GM12878 (cell line): ENCODE measurements at regions not wholly inside any gene's neighbourhood (a gene's known extent, or its start where the extent isn't known, plus 50 kb on each side); places are given as distances from the start of the nearest gene placed in this dataset.

Source experiments
- ATAC-seq: fragments of 200-7000 bp; cut with Tn5 transposase; 3 replicates; pipeline ENCODE4 v1.9.1; 2020; ENCODE audit warnings: mild to moderate bottlenecking, moderate library complexity
- BruUV-seq: library from RNA; stranded (reverse); fragments of 400-500 nt; replicated peaks from 2 replicates; lab custom pipeline; 2021; lab: Mats Ljungman, UMichigan
- CTCF ChIA-PET: fragments of 300-600 bp; sonication (Branson Sonifier 250); formaldehyde crosslinking; extraction: SDS; loops from one replicate; lab custom pipeline; 2021; ENCODE audit warnings: inconsistent platforms; lab: Yijun Ruan, JAX
- POLR2A ChIA-PET: fragments of 350-600 bp; formaldehyde crosslinking; extraction: SDS; loops from one replicate; lab custom pipeline; 2021; ENCODE audit warnings: inconsistent platforms; lab: Charles Lee
- RAD21 ChIA-PET: fragments of 300-600 bp; sonication (Branson Sonifier 250); formaldehyde crosslinking; loops from one replicate; lab custom pipeline; 2023; ENCODE audit warnings: antibody characterized with exemption; ENCODE audit not compliant: unreplicated experiment; lab: Charles Lee
- SMC1A ChIA-PET: fragments of 300-600 bp; sonication (Branson Sonifier 250); formaldehyde crosslinking; loops from one replicate; lab custom pipeline; 2023; ENCODE audit not compliant: unreplicated experiment, uncharacterized antibody; lab: Charles Lee
- DNase-seq: peaks from one replicate; pipeline ENCODE4 v3.0.0-alpha.2; 2011; ENCODE audit warnings: low read depth, low spot score
- FAIRE-seq: peaks from 3 replicates; lab custom pipeline; 2011; peaks lifted over from hg19 to GRCh38; lab: Jason Lieb, UNC
- H2AFZ ChIP-seq: 2 replicates; pipeline ENCODE4 v1.6.0; 2011; ENCODE audit warnings: low read depth, low read length, control low read depth; ENCODE audit not compliant: control insufficient read depth
- H3K27ac ChIP-seq: 2 replicates; pipeline ENCODE4 v1.5.1; 2011; ENCODE audit warnings: control low read depth; ENCODE audit not compliant: control insufficient read depth, insufficient read depth
- H3K27me3 ChIP-seq, 2 experiments: replicated peaks in 1 of 2; 2 replicates each; pipeline versions ENCODE4 v1.6.0 to v1.6.1; 2011; ENCODE audit warnings: low read length in 1 of 2; ENCODE audit not compliant: control insufficient read depth in 2 of 2, insufficient read depth in 2 of 2
- H3K36me3 ChIP-seq, 2 experiments: 2 replicates each; pipeline ENCODE4 v1.5.1; 2011; ENCODE audit warnings: low read length in 1 of 2; ENCODE audit not compliant: control insufficient read depth in 2 of 2, insufficient read depth in 2 of 2
- H3K4me1 ChIP-seq: 2 replicates; pipeline ENCODE4 v1.6.1; 2011; ENCODE audit warnings: mild to moderate bottlenecking, low read length, moderate library complexity, mixed read lengths; ENCODE audit not compliant: control insufficient read depth, insufficient read depth
- H3K4me2 ChIP-seq: 2 replicates; pipeline ENCODE4 v1.6.0; 2011; ENCODE audit warnings: control low read depth; ENCODE audit not compliant: control insufficient read depth, insufficient read depth
- H3K4me3 ChIP-seq: fragments of 200-600 bp; sonication (generic); 2 replicates; pipeline ENCODE4 v1.5.1; 2016
- H3K79me2 ChIP-seq: 2 replicates; pipeline ENCODE4 v1.6.0; 2011; ENCODE audit warnings: low read length; ENCODE audit not compliant: control insufficient read depth, insufficient read depth
- H3K9ac ChIP-seq: 2 replicates; pipeline ENCODE4 v1.8.0; 2011; ENCODE audit warnings: low read length, control low read depth, mixed read lengths; ENCODE audit not compliant: control insufficient read depth, insufficient read depth
- H3K9me3 ChIP-seq: replicated peaks from 3 replicates; pipeline ENCODE4 v1.5.1; 2011; ENCODE audit warnings: mild to moderate bottlenecking, low read length; ENCODE audit not compliant: control insufficient read depth, insufficient read depth
- H4K20me1 ChIP-seq: 2 replicates; pipeline ENCODE4 v1.6.0; 2011; ENCODE audit not compliant: control insufficient read depth, insufficient read depth
- CBX3 ChIP-seq: fragments of 200-600 bp; sonication (generic); IDR thresholded peaks from 2 replicates; pipeline ENCODE4 v1.6.1; 2016; ENCODE audit warnings: low read depth, borderline replicate concordance
- ZNF687 ChIP-seq: fragments of 450-650 bp; IDR thresholded peaks from 2 replicates; pipeline ENCODE4 v1.6.1; 2017; ENCODE audit warnings: mild to moderate bottlenecking, moderate library complexity
- WGBS: methylation state at CpG from one replicate; pipeline ENCODE4 v1.1.6; 2016; ENCODE audit warnings: low lambda C conversion rate; ENCODE audit not compliant: insufficient replicate concordance, insufficient coverage; ENCODE audit errors: missing lambda C conversion rate; 5-methylcytosine and 5-hydroxymethylcytosine counted together
- in situ Hi-C: fragments of 300-500 bp; cut with MboI; formaldehyde crosslinking; loops from 9 replicates; pipeline ENCODE4 v1.14.3; 2018; ENCODE audit warnings: mixed read lengths
- intact Hi-C: fragments of 100-400 bp; cut with micrococcal nuclease; formaldehyde crosslinking; loops from one replicate; pipeline ENCODE4 v1.14.2; 2022; ENCODE audit not compliant: unreplicated experiment

- ATAC-seq (no peak), DNase-seq (no peak), FAIRE-seq (no peak)
- no TSS peak for BruUV-seq
- H3K27me3 ChIP-seq = no peaks in the 10 kb centered on the region
- H3K4me1 ChIP-seq = no peaks in the 10 kb centered on the region
- no peak overlapping the region for H3K9ac ChIP-seq
- H2AFZ ChIP-seq = no peak overlapping the region
- CTCF ChIA-PET = no interaction called here
- RAD21 ChIA-PET = no interaction called here
- H4K20me1 ChIP-seq = no peaks in the 10 kb centered on the region
- no peaks in the 10 kb centered on the region; the same call in 2 of the 3 replicates for H3K9me3 ChIP-seq
- 36% methylated on average over 21 of the region's 22 CpGs for WGBS
- in situ Hi-C loops = no loop called here
- H3K27ac ChIP-seq = no peak overlapping the region
- no peak overlapping the region for H3K4me3 ChIP-seq
- no peak overlapping the region for H3K4me2 ChIP-seq
- POLR2A ChIA-PET = no interaction called here
- H3K79me2 ChIP-seq = no peaks in the 10 kb centered on the region
- SMC1A ChIA-PET = no interaction called here
- intact Hi-C loops = no loop called here
- no peak for TF ChIP-seq ZNF687
- no peak for TF ChIP-seq CBX3
- H3K36me3 ChIP-seq = no peaks in the 10 kb centered on the region
Measured at GRCh38 chr10:130809761-130810515, 501.6 kb downstream of the TCERG1L start.
